A204.1 (cell line): ENCODE measurements at regions not wholly inside any gene's neighbourhood (a gene's known extent, or its start where the extent isn't known, plus 50 kb on each side); places are given as distances from the start of the nearest gene placed in this dataset.

Source experiments
- FAIRE-seq: peaks from 2 replicates; lab custom pipeline; 2012; peaks lifted over from hg19 to GRCh38; lab: Jason Lieb, UNC

- FAIRE-seq = no peak
These were observed 1227.8 kb downstream of the ZPLD1 start for GRCh38 chr3:103662591-103662990.

GRCh38 chr3:103672346-103672745 lies 1237.5 kb downstream of the ZPLD1 start:
- FAIRE-seq = no peak

DNA sequence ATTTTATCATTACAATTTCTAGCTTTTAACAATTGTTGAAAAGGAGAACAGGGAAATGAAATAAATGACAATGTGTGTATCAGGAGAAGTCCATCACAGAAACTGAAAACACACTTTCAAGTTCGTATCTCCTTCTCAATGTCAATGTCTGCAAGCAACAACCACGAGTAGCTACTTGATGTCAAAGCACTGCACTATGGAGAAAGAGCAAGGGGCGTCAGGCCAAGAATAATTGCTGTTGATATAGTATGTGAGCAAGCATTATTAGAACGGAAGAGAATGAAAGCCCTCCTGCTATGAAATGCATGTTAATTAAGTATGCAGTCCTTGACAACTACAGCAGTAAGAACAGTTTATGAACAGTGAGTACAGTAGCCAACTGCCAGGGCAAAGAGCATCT lies 1250.1 kb downstream of the ZPLD1 start:
- no peak for FAIRE-seq

- no peak for FAIRE-seq
These were observed 1251.1 kb downstream of the ZPLD1 start for GRCh38 chr3:103685939-103686338.

GRCh38 chr3:103690536-103690935 lies 1255.7 kb downstream of the ZPLD1 start:
- no peak for FAIRE-seq

DNA sequence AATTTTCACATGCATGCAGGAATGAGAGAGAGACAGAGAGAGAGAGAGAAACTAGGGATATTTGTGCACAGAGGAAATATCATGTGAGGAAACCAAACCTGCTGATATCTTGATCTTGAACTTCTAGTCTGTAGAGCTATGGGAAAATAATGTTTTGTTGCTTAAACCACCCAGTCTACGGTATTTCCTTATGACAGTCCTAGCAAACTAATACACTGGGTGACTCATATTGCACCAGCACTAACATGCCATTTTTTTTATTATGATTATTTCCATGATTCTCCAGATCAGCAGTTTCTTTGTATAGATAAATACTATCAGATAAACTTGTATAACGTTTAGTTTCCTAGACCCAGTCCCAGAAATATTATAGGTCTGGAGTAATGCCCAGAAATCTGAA lies 1259.0 kb downstream of the ZPLD1 start:
- FAIRE-seq = no peak

DNA sequence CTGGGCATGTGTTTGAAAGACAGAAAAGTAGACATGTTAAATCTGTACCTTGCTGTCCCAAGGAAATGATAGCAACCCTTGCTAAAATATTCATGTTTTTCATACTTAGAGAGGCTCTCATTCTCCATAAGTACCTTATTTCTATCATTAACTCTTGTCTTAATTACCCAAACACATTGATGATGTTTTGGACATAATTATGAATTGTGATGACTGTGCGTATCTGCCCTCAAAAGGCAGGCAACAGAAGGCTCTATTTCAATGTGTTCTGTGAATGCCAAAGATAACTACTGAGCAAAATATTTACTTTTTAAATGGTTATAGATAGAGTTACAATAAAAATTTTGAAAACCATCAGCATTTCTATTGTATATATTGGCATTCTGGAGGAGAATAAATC lies 1263.8 kb downstream of the ZPLD1 start:
- FAIRE-seq = no peak

- no peak for FAIRE-seq
These were observed 1264.4 kb downstream of the ZPLD1 start for GRCh38 chr3:103699228-103699627.

DNA sequence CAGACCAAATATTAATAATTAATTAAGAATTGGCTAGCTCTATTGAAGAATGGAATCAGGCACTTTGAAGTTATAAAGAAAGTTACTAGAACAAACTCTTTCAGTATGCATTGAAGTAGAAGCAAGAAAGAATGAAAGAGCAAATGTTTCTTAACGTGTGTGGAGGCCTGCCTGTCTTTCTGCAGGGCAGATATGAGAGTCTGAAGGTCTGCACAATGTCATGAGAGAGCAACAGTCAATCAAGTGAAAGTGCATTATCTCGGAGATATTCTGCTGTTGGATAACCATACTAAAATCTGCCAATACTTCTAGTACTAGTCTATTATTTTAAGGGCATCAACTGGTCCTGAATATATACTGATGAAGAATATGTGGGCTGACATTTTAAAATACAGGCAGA lies 1270.8 kb downstream of the ZPLD1 start:
- no peak for FAIRE-seq

DNA sequence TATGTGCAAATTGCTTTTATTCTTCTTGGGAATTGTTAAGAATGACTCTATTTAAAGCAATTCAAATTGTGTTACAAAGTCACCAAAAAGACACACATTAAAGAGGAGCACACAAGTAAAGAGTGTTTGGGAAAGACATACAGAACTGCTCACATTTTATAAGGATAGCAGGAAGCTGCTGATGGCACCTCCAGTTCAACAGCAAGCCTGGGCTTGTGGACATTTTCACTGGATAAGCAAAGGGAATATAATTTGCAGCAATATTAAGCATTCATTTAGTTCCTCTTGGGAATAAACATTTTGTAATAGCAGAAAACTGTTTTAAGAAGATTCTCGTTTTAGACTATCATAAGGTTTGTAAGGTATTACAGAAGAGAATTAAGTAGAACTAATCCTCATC lies 1271.9 kb downstream of the ZPLD1 start:
- FAIRE-seq = no peak

DNA sequence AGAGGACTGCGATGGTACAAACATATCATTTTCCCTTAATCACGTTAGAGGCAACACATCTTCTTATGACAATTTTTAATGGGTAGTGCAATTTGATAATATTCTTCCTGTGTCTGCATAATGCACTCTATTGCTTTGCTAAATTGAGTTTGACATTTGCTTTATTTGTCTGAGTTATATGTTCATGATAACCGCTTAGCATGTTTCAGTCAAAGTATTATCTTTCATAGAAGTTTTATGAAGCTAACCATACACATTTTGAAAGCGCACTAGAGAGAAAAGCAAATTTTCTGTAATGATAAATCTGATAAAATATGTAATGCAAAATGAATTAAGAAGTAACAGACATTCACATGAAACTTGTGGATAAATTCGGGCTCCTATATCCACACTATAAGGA lies 1276.9 kb downstream of the ZPLD1 start:
- no peak for FAIRE-seq

DNA sequence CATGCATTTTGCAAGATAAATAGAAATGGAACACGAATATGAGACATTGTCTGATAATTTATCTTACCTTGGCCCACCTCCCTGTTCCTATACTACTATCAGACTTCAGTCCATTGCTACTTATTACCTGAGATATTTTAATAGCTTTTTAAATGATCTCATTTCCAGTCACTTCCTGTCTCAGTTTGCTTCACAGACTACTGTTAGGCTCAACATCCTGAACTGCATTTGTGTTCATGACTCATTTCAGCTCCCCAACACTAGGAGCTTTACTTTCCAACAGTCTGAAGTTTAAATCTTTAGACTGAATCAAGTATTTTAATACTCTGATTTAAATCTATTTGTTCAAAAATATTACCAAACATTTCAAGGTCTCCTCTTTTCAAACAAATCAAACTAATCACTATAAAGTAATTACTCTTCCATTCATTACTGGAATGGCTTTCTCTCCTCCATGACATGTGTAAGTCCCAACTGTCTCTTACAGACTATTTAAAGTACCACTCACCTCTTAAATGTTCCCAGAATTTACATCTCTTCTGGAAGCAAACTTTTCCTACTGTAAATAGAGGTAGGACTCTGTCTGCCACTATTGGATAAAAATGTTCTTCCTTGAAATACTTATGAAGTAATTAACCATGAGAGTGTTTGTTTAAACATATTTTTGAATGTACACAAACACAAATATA lies 1277.6 kb downstream of the ZPLD1 start:
- FAIRE-seq = no peak

DNA sequence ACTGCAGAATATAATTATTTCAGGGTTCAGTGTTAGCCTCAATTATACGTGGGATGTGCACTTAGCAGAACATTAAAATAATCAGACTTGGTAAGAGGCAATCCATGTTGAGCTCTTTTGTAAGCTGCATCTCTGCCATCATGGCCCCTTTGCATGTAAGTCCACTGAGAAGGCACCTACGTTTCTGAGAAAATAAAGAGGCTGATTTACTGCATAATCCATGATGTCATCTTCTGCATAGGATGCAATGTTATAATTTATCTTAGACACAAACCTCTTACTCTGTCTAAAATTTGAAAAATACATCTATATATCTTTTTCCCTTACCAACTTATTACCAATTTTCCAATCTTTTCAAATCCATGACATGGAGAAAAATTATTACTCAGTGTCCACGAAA lies 1294.7 kb downstream of the ZPLD1 start:
- FAIRE-seq = no peak

- no peak for FAIRE-seq
These were observed 1295.9 kb downstream of the ZPLD1 start for GRCh38 chr3:103730744-103731143.

- peak; percentile 62 for FAIRE-seq
These were observed 1318.2 kb downstream of the ZPLD1 start for GRCh38 chr3:103752986-103753385.

- FAIRE-seq = no peak
These were observed 1332.8 kb downstream of the ZPLD1 start for GRCh38 chr3:103767635-103768034.

DNA sequence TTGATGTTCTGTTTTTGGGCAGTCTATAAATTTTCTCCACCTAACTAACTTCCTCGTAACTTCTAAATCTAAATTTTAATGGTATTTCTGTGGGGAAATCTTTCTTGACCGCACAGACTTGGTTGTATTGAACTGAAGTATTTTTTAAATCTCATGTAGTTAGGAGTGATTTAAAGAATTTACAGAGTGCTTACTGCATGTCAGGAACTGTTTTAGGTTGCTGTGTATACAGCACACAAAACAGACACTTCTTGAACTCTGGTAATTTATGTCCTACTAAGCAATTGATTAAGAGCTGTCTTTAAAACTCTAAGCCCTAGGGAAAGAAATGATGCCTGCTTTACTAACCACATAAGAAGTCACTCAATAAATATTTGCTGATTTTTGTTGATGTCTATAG lies 1350.2 kb downstream of the ZPLD1 start:
- FAIRE-seq = no peak

GRCh38 chr3:103785537-103785936 lies 1350.7 kb downstream of the ZPLD1 start:
- no peak for FAIRE-seq

DNA sequence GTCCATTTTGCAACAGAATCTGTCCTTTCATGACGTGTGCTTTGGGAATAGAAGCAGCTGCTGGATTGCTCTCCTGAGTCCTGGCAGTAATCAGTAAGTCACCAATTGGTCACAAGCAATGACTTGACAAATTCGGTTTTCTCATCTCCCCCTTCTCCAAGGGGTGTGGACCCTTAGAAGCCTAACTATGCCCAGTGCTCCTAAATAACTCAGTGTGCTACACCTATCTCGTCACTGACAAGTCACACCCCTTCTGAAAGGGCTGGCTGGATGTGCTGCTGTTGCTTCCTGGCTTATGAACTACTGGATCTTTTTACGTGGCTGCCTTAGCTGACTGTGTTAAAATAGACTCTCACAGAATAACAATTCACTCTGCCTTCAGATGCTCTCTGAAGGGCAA lies 1351.5 kb downstream of the ZPLD1 start:
- FAIRE-seq = no peak

DNA sequence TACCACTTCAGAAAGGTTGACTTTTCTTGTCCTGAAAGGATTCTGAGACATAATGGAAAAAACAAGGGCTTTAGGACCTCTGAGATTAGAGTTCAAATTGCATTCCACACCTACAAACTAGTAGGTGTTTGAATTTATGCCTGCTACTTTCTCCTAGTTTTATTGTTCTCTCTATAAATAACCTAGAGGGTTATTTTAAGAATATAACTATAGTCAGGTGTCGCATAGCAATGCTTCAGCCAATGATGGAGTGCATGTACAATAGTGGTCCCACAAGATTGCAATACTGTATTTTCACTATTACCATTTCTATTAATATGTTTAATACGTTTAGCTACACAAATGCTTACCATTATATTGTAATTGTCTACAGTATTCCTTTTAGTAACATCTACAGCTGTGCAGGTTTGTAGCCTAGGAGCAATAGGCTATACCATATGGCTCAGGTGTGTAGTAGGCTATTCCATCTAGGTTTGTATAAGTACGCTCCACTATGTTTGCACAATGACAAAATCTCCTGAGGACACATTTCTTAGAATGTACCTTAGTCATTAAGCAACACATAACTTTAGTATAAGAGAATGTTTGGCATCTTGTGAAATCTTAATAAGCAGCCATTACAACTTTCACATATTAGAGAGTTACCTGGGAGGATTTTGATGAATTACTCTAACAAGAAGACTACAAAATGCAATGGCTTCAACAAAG lies 1352.5 kb downstream of the ZPLD1 start:
- no peak for FAIRE-seq

DNA sequence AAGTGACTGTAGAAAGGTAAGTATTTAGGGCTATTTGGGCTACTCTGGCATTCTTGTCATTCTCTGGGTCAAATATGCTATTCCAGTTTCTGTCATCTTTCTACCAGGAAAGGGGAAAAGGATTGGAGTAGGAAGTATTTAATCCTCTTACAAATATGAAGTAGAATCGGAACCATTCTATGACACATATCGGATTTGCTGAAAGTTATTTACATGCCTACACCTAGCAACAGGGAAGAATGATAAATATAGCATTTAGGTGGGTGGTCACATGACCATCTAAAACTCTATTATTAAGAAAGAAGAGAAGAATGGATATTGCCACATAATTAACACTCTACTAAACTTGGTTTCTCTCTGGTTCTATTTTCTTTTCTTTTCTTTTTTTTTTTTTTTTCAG lies 1353.1 kb downstream of the ZPLD1 start:
- no peak for FAIRE-seq

DNA sequence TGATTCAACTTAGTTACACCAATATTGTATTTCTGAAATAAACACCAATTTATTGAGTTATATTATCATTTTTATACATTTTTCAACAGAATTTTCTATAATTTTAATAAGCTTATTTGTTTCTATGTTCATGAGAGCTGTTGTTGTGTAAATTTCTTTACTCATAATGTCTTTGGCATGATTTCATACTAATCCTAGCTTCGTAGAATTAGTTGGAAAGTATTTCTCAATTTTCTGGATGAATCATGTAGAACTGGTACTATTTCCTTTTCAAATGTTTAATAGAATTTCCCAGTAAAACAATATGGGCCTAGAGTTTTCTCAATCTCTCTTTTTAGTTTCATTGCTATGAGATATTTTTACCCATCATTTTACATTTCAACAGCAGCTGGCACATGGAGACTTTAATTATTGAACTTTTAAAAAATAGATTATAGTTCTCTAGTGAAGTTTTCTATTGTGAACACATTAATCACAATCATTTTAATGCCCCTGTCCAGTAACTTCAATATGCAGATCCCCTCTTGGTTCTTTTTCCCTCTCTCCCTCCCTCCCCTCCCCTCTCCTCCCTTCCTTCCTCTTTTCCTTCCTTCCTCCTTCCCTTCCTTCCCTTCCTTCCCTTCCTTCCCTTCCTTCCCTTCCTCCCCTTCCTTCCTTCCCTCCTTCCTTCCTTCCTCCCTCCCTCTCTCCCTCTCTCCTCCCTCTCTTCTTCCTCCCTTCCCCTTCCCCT lies 1357.1 kb downstream of the ZPLD1 start:
- peak; percentile 9 for FAIRE-seq

DNA sequence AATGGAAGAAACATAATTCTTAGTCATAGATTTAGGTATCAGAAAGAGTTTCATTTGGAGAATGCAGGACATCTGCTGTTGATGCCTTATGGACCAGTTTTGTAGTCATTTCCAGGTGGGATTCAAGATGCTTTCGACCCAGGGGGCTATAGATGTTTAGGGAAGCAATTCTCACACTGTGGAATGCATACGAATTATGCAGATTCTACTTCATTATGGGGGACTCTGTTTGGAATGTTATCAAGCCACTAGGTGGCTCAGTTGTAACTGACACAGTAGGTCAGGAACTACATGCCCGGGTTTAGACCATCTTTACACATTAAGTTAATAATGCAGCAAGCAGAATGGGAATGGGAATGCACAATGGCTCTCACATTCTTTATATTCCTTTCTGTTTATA lies 1359.8 kb downstream of the ZPLD1 start:
- FAIRE-seq = no peak

DNA sequence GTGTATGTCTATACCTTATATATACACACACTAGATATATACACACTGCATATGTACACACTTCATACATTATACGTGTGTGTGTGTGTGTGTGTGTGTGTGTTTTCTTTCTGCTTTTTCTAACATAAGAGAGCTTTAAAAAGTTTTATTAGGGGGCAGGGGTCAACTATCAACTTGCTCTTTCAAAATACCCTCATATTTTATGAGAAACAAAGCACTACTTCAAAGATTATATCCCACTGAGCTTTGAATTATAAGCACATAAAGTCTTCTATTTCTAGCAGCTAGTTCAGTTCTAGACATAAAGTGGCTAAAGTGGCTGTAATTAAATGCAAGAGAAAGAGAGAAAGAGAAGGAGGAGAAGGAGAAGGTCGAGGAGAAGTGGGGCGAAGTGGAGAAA lies 1361.3 kb downstream of the ZPLD1 start:
- no peak for FAIRE-seq
